Smooth muscle cell (in vitro differentiated cells): ENCODE measurements at regions not wholly inside any gene's neighbourhood (a gene's known extent, or its start where the extent isn't known, plus 50 kb on each side); places are given as distances from the start of the nearest gene placed in this dataset.

ENCODE experiments used
- DNase-seq: peaks from one replicate; lab custom pipeline; 2025; ENCODE audit not compliant: unreplicated experiment; lab: John Stamatoyannopoulos, UW
- H2AFZ ChIP-seq: fragments of 200-600 bp; sonication (generic); 2 replicates; pipeline ENCODE4 v1.6.0; 2016; ENCODE audit warnings: antibody characterized with exemption, low read depth, mild to moderate bottlenecking
- H3F3A ChIP-seq: fragments of 200-600 bp; sonication (generic); 2 replicates; pipeline ENCODE4 v1.6.0; 2017; ENCODE audit warnings: antibody characterized with exemption, low read depth
- H3K27ac ChIP-seq: fragments of 200-600 bp; sonication (generic); 2 replicates; pipeline ENCODE4 v1.5.1; 2016; ENCODE audit warnings: low read depth, mild to moderate bottlenecking
- H3K27me3 ChIP-seq: fragments of 200-600 bp; sonication (generic); 2 replicates; pipeline ENCODE4 v1.6.1; 2016; ENCODE audit warnings: low read depth, mild to moderate bottlenecking
- H3K36me3 ChIP-seq: fragments of 200-600 bp; sonication (generic); 2 replicates; pipeline ENCODE4 v1.5.1; 2016; ENCODE audit warnings: low read depth
- H3K4me1 ChIP-seq: fragments of 200-600 bp; sonication (generic); 2 replicates; pipeline ENCODE4 v1.5.1; 2016; ENCODE audit warnings: low read depth
- H3K4me2 ChIP-seq: fragments of 200-600 bp; sonication (generic); 2 replicates; pipeline ENCODE4 v1.6.0; 2016; ENCODE audit warnings: mild to moderate bottlenecking
- H3K4me3 ChIP-seq: fragments of 200-600 bp; sonication (generic); 2 replicates; pipeline ENCODE4 v1.5.1; 2016; ENCODE audit warnings: mild to moderate bottlenecking
- H3K79me2 ChIP-seq: fragments of 200-600 bp; sonication (generic); 2 replicates; pipeline ENCODE4 v1.6.0; 2016; ENCODE audit warnings: low read depth, mild to moderate bottlenecking
- H3K9ac ChIP-seq: fragments of 200-600 bp; sonication (generic); 2 replicates; pipeline ENCODE4 v1.6.0; 2016; ENCODE audit warnings: low read depth
- H3K9me3 ChIP-seq: fragments of 200-600 bp; sonication (generic); replicated peaks from 2 replicates; pipeline ENCODE4 v1.5.1; 2016; ENCODE audit warnings: low read depth
- H4K20me1 ChIP-seq: fragments of 200-600 bp; sonication (generic); 2 replicates; pipeline ENCODE4 v1.6.0; 2016; ENCODE audit warnings: low read depth
- CTCF ChIP-seq: fragments of 200-600 bp; sonication (generic); IDR thresholded peaks from 2 replicates; pipeline ENCODE4 v1.5.1; 2017; ENCODE audit warnings: borderline replicate concordance, mild to moderate bottlenecking, antibody characterized with exemption; ENCODE audit not compliant: insufficient read depth, poor library complexity, severe bottlenecking
- WGBS: methylation state at CpG from one replicate; pipeline ENCODE4 v1.1.7; 2016; ENCODE audit warnings: low lambda C conversion rate; 5-methylcytosine and 5-hydroxymethylcytosine counted together

DNA sequence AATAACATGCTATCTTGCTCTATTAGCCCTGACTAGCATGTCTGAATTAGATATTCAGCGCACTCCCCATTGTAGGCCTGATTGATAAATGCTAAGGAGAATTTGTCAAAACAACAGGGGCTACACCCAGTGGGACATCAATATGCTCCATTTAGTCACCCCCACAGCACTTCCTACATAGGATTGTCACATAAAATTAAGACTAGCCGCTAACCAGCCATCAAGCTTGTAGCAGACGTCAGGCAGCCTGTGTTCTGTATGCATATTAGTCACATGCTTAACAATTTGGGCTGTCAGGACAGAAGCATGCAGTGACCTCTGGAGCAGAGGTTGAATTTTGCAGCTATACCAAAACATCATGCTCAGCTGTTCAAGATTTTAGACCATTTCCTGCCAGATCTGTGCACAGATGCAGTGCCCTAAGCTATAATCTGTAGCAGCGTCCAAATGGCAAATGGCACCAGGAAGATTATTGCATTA, 197.4 kb upstream of the ISL1 start:
- H3K27ac ChIP-seq = no peak overlapping the region
- no peaks in the 10 kb centered on the region for H3K36me3 ChIP-seq
- H4K20me1 ChIP-seq = no peaks in the 10 kb centered on the region
- H3F3A ChIP-seq = no peaks in the 10 kb centered on the region
- no peak for DNase-seq
- H3K4me3 ChIP-seq = no peak overlapping the region
- H3K4me2 ChIP-seq = no peak overlapping the region
- H3K9ac ChIP-seq = no peak overlapping the region
- H2AFZ ChIP-seq = no peak overlapping the region
- H3K27me3 ChIP-seq = no peaks in the 10 kb centered on the region
- no peak for TF ChIP-seq CTCF
- no peaks in the 10 kb centered on the region for H3K9me3 ChIP-seq
- 59% methylated on average over 4 of the region's 4 CpGs for WGBS
- no peaks in the 10 kb centered on the region for H3K79me2 ChIP-seq
- peaks cover 3% of the 10 kb centered on the region for H3K4me1 ChIP-seq

- Histone ChIP-seq H3K9me3 (no peaks in the 10 kb centered on the region), H3K79me2 (no peaks in the 10 kb centered on the region), H3K4me3 (no peak overlapping the region), H3K36me3 (no peaks in the 10 kb centered on the region), H3K4me2 (no peak overlapping the region), H3K27me3 (no peaks in the 10 kb centered on the region), H3K4me1 (peaks cover 3% of the 10 kb centered on the region), H3K27ac (no peak overlapping the region), H3F3A (no peaks in the 10 kb centered on the region), H4K20me1 (no peaks in the 10 kb centered on the region), H2AFZ (no peak overlapping the region), H3K9ac (no peak overlapping the region)
- WGBS = 57% methylated on average over 6 of the region's 6 CpGs
- no peak for DNase-seq
- no peak for TF ChIP-seq CTCF
These were observed 195.2 kb upstream of the ISL1 start for GRCh38 chr5:51188001-51188591.

DNA sequence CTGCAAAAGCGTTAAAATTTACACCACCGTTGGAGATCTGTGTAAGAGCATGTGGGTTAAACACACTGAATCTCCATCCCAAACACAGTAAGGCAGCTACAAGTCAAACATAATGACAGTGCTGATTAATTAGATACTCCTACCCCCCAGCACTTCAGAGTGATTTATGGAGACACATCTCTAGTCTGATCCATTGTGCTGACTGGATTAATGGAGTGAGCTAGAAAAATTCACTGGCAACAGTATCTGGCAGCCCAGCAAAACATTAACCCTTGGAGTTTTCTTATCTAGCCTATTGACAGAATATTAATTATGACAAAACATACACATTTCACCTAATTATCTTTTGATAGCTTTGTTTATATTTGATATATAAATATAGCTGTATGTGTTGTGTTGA, 188.6 kb upstream of the ISL1 start:
- Histone ChIP-seq H3K9me3 (no peaks in the 10 kb centered on the region), H3K4me1 (no peaks in the 10 kb centered on the region), H3K4me3 (no peak overlapping the region), H3K27me3 (no peaks in the 10 kb centered on the region), H3F3A (no peaks in the 10 kb centered on the region), H3K27ac (no peak overlapping the region), H3K36me3 (no peaks in the 10 kb centered on the region), H4K20me1 (no peaks in the 10 kb centered on the region), H3K9ac (no peak overlapping the region), H3K79me2 (no peaks in the 10 kb centered on the region), H2AFZ (no peak overlapping the region), H3K4me2 (no peak overlapping the region)
- 70% methylated on average over 2 of the region's 2 CpGs for WGBS
- TF ChIP-seq CTCF = no peak
- no peak for DNase-seq

DNA sequence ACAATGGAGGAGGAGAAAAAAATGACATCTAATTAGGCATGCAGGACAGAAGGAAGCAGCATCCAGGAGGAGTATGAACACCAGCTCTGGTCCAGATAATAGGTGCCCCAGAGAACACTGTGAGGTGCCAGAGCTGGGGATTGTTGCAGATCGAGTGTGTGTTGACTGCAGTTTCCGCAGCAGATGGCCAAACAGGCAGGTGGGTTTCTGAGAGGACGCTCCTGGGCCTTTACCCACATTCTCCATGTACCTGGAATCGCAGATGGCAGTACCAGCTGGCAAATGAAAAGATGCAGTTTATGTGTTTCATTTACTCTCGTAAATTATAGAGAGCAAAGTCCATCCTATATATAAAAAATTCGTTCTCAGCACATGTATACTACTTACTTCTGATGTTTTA, 182.2 kb upstream of the ISL1 start:
- Histone ChIP-seq H2AFZ (no peak overlapping the region), H3K27me3 (no peaks in the 10 kb centered on the region), H3K4me1 (no peaks in the 10 kb centered on the region), H4K20me1 (no peaks in the 10 kb centered on the region), H3K36me3 (no peaks in the 10 kb centered on the region), H3F3A (no peaks in the 10 kb centered on the region), H3K9ac (no peak overlapping the region), H3K4me2 (no peak overlapping the region), H3K27ac (no peak overlapping the region), H3K79me2 (no peaks in the 10 kb centered on the region), H3K9me3 (no peaks in the 10 kb centered on the region), H3K4me3 (no peak overlapping the region)
- no peak for TF ChIP-seq CTCF
- 81% methylated on average over 6 of the region's 6 CpGs for WGBS
- DNase-seq = no peak
